Stimulated activated CD4-positive, alpha-beta T cell treated with anti-CD3 and anti-CD28 coated beads, Interleukin-4, amount 100 ng/mL, for 48 hours (primary cell): ENCODE measurements at regions not wholly inside any gene's neighbourhood (a gene's known extent, or its start where the extent isn't known, plus 50 kb on each side); places are given as distances from the start of the nearest gene placed in this dataset.

Experiments used
- DNase-seq, 2 donors: peaks; one replicate each; pipeline ENCODE4 v3.0.0-alpha.2; 2020; ENCODE audit warnings: low read depth in 2 of 2

- no peak for DNase-seq
Observed at GRCh38 chr13:59609421-59609820, 554.3 kb downstream of the DIAPH3 start.
